ENCODE measurements at regions not wholly inside any gene's neighbourhood (a gene's known extent, or its start where the extent isn't known, plus 50 kb on each side); places are given as distances from the start of the nearest gene placed in this dataset.
A peak's percentile ranks its signal among the peaks of the same experiment; 100 is the strongest.
"Not testable (repeated sequence)": the region's sequence is repeated elsewhere in the genome, so short reads cannot be mapped to it uniquely, and the experiment has no call there.

- Histone ChIP-seq H3K36me3 (ENCODE audit: insufficient read depth, low read length) (no peaks in the 10 kb centered on the region), H3K9me3 (ENCODE audit: low read length) (peaks cover 3% of the 10 kb centered on the region), H2AFZ (ENCODE audit: low read depth, low read length) (no peak overlapping the region), H3K4me3 (ENCODE audit: low read length) (no peak overlapping the region), H3K27me3 (ENCODE audit: insufficient read depth, low read length) (no peaks in the 10 kb centered on the region), H3K4me1 (ENCODE audit: insufficient read depth, low read length) (peaks cover 8% of the 10 kb centered on the region)
These were observed 322.9 kb upstream of the NRP1 start for GRCh38 chr10:33657154-33657908.

- H3K27me3 ChIP-seq (ENCODE audit: insufficient read depth, low read length) = no peaks in the 10 kb centered on the region
- H2AFZ ChIP-seq (ENCODE audit: low read depth, low read length) = no peak overlapping the region
- H3K4me1 ChIP-seq (ENCODE audit: insufficient read depth, low read length) = peaks cover 8% of the 10 kb centered on the region
- no peak overlapping the region for H3K4me3 ChIP-seq (ENCODE audit: low read length)
- H3K9me3 ChIP-seq (ENCODE audit: low read length) = peaks cover 3% of the 10 kb centered on the region
- H3K36me3 ChIP-seq (ENCODE audit: insufficient read depth, low read length) = no peaks in the 10 kb centered on the region
These were observed 321.5 kb upstream of the NRP1 start for GRCh38 chr10:33655921-33656320.

- no peaks in the 10 kb centered on the region for H3K36me3 ChIP-seq (ENCODE audit: insufficient read depth, low read length)
- no peak overlapping the region for H3K4me3 ChIP-seq (ENCODE audit: low read length)
- no peaks in the 10 kb centered on the region for H3K27me3 ChIP-seq (ENCODE audit: insufficient read depth, low read length)
- peaks cover 8% of the 10 kb centered on the region for H3K4me1 ChIP-seq (ENCODE audit: insufficient read depth, low read length)
- no peak overlapping the region for H2AFZ ChIP-seq (ENCODE audit: low read depth, low read length)
- H3K9me3 ChIP-seq (ENCODE audit: low read length) = peaks cover 3% of the 10 kb centered on the region
These were observed 320.8 kb upstream of the NRP1 start for GRCh38 chr10:33655165-33655815.

GRCh38 chr10:33653584-33654367 lies 319.3 kb upstream of the NRP1 start:
- Histone ChIP-seq H3K4me3 (ENCODE audit: low read length) (no peak overlapping the region), H3K9me3 (ENCODE audit: low read length) (peaks cover 8% of the 10 kb centered on the region), H3K27me3 (ENCODE audit: insufficient read depth, low read length) (no peaks in the 10 kb centered on the region), H2AFZ (ENCODE audit: low read depth, low read length) (no peak overlapping the region), H3K36me3 (ENCODE audit: insufficient read depth, low read length) (no peaks in the 10 kb centered on the region), H3K4me1 (ENCODE audit: insufficient read depth, low read length) (peaks cover 6% of the 10 kb centered on the region)

GRCh38 chr10:33652870-33653269 lies 318.4 kb upstream of the NRP1 start:
- H3K27me3 ChIP-seq (ENCODE audit: insufficient read depth, low read length) = no peaks in the 10 kb centered on the region
- peaks cover 11% of the 10 kb centered on the region for H3K9me3 ChIP-seq (ENCODE audit: low read length)
- H3K36me3 ChIP-seq (ENCODE audit: insufficient read depth, low read length) = no peaks in the 10 kb centered on the region
- no peak overlapping the region for H3K4me3 ChIP-seq (ENCODE audit: low read length)
- no peak overlapping the region for H2AFZ ChIP-seq (ENCODE audit: low read depth, low read length)
- peaks cover 4% of the 10 kb centered on the region for H3K4me1 ChIP-seq (ENCODE audit: insufficient read depth, low read length)

- not testable (repeated sequence) for H3K27me3 ChIP-seq (ENCODE audit: insufficient read depth, low read length); H2AFZ ChIP-seq (ENCODE audit: low read depth, low read length); H3K4me1 ChIP-seq (ENCODE audit: insufficient read depth, low read length); H3K4me3 ChIP-seq (ENCODE audit: low read length); H3K36me3 ChIP-seq (ENCODE audit: insufficient read depth, low read length)
- H3K9me3 ChIP-seq (ENCODE audit: low read length) = peaks cover 11% of the 10 kb centered on the region
These were observed 315.7 kb upstream of the NRP1 start for GRCh38 chr10:33650131-33650530.

- Histone ChIP-seq H3K4me1 (ENCODE audit: insufficient read depth, low read length) (no peaks in the 10 kb centered on the region), H3K4me3 (ENCODE audit: low read length) (no peak overlapping the region), H2AFZ (ENCODE audit: low read depth, low read length) (no peak overlapping the region), H3K36me3 (ENCODE audit: insufficient read depth, low read length) (no peaks in the 10 kb centered on the region), H3K9me3 (ENCODE audit: low read length) (no peaks in the 10 kb centered on the region), H3K27me3 (ENCODE audit: insufficient read depth, low read length) (no peaks in the 10 kb centered on the region)
These were observed 308.6 kb upstream of the NRP1 start for GRCh38 chr10:33643042-33643441.

- H3K4me1 ChIP-seq (ENCODE audit: insufficient read depth, low read length) = no peaks in the 10 kb centered on the region
- no peak overlapping the region for H2AFZ ChIP-seq (ENCODE audit: low read depth, low read length)
- no peaks in the 10 kb centered on the region for H3K9me3 ChIP-seq (ENCODE audit: low read length)
- no peaks in the 10 kb centered on the region for H3K27me3 ChIP-seq (ENCODE audit: insufficient read depth, low read length)
- no peaks in the 10 kb centered on the region for H3K36me3 ChIP-seq (ENCODE audit: insufficient read depth, low read length)
- no peak overlapping the region for H3K4me3 ChIP-seq (ENCODE audit: low read length)
These were observed 304.4 kb upstream of the NRP1 start for GRCh38 chr10:33638891-33639290.

GRCh38 chr10:33638374-33638773 lies 303.9 kb upstream of the NRP1 start:
- Histone ChIP-seq H3K9me3 (ENCODE audit: low read length) (no peaks in the 10 kb centered on the region), H3K4me3 (ENCODE audit: low read length) (no peak overlapping the region), H3K4me1 (ENCODE audit: insufficient read depth, low read length) (no peaks in the 10 kb centered on the region), H3K27me3 (ENCODE audit: insufficient read depth, low read length) (no peaks in the 10 kb centered on the region), H3K36me3 (ENCODE audit: insufficient read depth, low read length) (no peaks in the 10 kb centered on the region), H2AFZ (ENCODE audit: low read depth, low read length) (no peak overlapping the region)

- Histone ChIP-seq H3K4me1 (ENCODE audit: insufficient read depth, low read length) (no peaks in the 10 kb centered on the region), H3K36me3 (ENCODE audit: insufficient read depth, low read length) (no peaks in the 10 kb centered on the region), H3K4me3 (ENCODE audit: low read length) (no peak overlapping the region), H2AFZ (ENCODE audit: low read depth, low read length) (no peak overlapping the region), H3K9me3 (ENCODE audit: low read length) (no peaks in the 10 kb centered on the region), H3K27me3 (ENCODE audit: insufficient read depth, low read length) (no peaks in the 10 kb centered on the region)
These were observed 301.6 kb upstream of the NRP1 start for GRCh38 chr10:33635967-33636515.

GRCh38 chr10:33632432-33632831 lies 298.0 kb upstream of the NRP1 start:
- Histone ChIP-seq H3K36me3 (ENCODE audit: insufficient read depth, low read length) (no peaks in the 10 kb centered on the region), H3K4me1 (ENCODE audit: insufficient read depth, low read length) (no peaks in the 10 kb centered on the region), H2AFZ (ENCODE audit: low read depth, low read length) (peak overlapping the region; percentile 48), H3K27me3 (ENCODE audit: insufficient read depth, low read length) (no peaks in the 10 kb centered on the region), H3K9me3 (ENCODE audit: low read length) (no peaks in the 10 kb centered on the region), H3K4me3 (ENCODE audit: low read length) (no peak overlapping the region)

GRCh38 chr10:33631991-33632390 lies 297.5 kb upstream of the NRP1 start:
- no peaks in the 10 kb centered on the region for H3K36me3 ChIP-seq (ENCODE audit: insufficient read depth, low read length)
- no peaks in the 10 kb centered on the region for H3K27me3 ChIP-seq (ENCODE audit: insufficient read depth, low read length)
- H3K4me3 ChIP-seq (ENCODE audit: low read length) = no peak overlapping the region
- H3K4me1 ChIP-seq (ENCODE audit: insufficient read depth, low read length) = peaks cover 3% of the 10 kb centered on the region
- no peaks in the 10 kb centered on the region for H3K9me3 ChIP-seq (ENCODE audit: low read length)
- H2AFZ ChIP-seq (ENCODE audit: low read depth, low read length) = peak overlapping the region; percentile 48

GRCh38 chr10:33630761-33631160 lies 296.3 kb upstream of the NRP1 start:
- no peaks in the 10 kb centered on the region for H3K27me3 ChIP-seq (ENCODE audit: insufficient read depth, low read length)
- peaks cover 3% of the 10 kb centered on the region for H3K4me1 ChIP-seq (ENCODE audit: insufficient read depth, low read length)
- H3K36me3 ChIP-seq (ENCODE audit: insufficient read depth, low read length) = no peaks in the 10 kb centered on the region
- H3K4me3 ChIP-seq (ENCODE audit: low read length) = no peak overlapping the region
- H2AFZ ChIP-seq (ENCODE audit: low read depth, low read length) = no peak overlapping the region
- H3K9me3 ChIP-seq (ENCODE audit: low read length) = no peaks in the 10 kb centered on the region

Data from neuron (in vitro differentiated cells).